IPS-18a (cell line): ENCODE measurements at regions not wholly inside any gene's neighbourhood (a gene's known extent, or its start where the extent isn't known, plus 50 kb on each side); places are given as distances from the start of the nearest gene placed in this dataset.
"Not testable (repeated sequence)": the region's sequence is repeated elsewhere in the genome, so short reads cannot be mapped to it uniquely, and the experiment has no call there.

Experiments used
- H3K27ac ChIP-seq: one replicate; pipeline ENCODE4 v1.5.1; 2013; ENCODE audit warnings: low read length
- H3K27me3 ChIP-seq: one replicate; pipeline ENCODE4 v1.6.1; 2013; ENCODE audit warnings: mild to moderate bottlenecking, low read length; ENCODE audit not compliant: control insufficient read depth, insufficient read depth
- H3K36me3 ChIP-seq: one replicate; pipeline ENCODE4 v1.6.1; 2013; ENCODE audit warnings: low read depth, low read length; ENCODE audit not compliant: control insufficient read depth
- H3K4me1 ChIP-seq: one replicate; pipeline ENCODE4 v1.6.1; 2013; ENCODE audit warnings: low read depth, low read length; ENCODE audit not compliant: control insufficient read depth
- H3K4me3 ChIP-seq: one replicate; pipeline ENCODE4 v1.5.1; 2013; ENCODE audit warnings: low read length
- H3K9ac ChIP-seq: one replicate; pipeline ENCODE4 v1.6.1; 2013; ENCODE audit warnings: mild to moderate bottlenecking, low read length, moderate library complexity
- H3K9me3 ChIP-seq: one replicate; pipeline ENCODE4 v1.6.1; 2013; ENCODE audit warnings: low read depth, low read length; ENCODE audit not compliant: control insufficient read depth

DNA sequence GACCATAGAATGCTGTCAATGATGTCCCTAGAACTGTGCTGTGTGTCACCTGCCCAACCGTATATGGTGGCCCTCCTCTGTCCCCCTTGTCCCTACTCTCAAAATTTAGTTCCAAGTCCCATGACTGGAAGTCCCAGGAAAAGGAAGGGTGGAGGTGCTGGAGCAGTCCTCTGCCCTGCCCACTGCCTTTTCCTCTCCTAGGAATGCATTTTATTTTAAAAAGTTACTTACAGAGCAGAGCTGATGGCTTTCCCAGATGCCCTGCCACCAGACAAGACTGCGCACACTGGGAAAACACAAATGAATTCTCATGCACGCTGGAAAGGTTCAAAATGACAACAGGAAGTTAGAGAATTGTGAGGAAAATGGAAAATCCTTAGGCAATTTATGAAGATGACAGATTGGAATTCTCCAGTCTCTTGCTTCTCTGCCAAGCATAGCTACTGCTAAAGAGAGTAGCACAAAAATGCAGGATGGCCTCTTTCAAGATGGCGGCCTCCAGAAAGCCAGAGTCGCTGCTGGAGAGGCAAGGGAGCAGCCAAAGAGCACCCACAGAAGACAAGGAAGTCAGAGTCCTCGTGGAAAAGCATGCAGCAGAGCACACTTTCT, 117.1 kb upstream of the TSC22D1 start:
- no peaks in the 10 kb centered on the region for H3K27me3 ChIP-seq
- H3K4me1 ChIP-seq: no peaks in the 10 kb centered on the region
- H3K9ac ChIP-seq: no peak overlapping the region
- H3K4me3 ChIP-seq: no peak overlapping the region
- H3K9me3 ChIP-seq: no peaks in the 10 kb centered on the region
- H3K27ac ChIP-seq: no peak overlapping the region
- H3K36me3 ChIP-seq: no peaks in the 10 kb centered on the region

DNA sequence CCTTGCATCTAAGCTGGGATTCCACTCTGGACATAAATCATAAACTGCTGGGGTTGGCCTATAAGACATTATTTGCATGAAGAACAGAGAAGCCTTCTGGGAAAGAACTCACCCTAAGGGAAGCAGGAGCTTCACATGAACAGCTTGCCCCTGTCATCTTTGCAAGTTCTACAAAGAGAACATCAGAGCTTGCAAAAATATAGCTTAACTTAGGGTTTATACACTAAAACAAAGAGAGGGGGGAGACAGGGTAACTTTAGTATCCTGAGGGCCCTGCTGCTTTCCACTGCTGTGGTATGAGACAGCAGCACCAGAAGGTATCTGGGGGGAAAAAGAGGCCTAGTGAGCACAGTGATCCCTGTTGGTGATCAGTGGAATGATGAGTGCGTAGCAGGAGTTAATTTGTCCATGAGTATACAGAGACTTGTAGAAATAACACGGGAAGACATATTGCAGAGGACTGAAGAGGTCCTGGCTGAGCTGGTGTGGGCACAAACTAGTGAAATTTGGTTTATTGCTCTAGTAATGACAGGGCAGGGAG, 116.1 kb upstream of the TSC22D1 start:
- Histone ChIP-seq H3K4me3 (no peak overlapping the region), H3K9me3 (no peaks in the 10 kb centered on the region), H3K4me1 (no peaks in the 10 kb centered on the region), H3K27me3 (no peaks in the 10 kb centered on the region), H3K36me3 (no peaks in the 10 kb centered on the region), H3K9ac (no peak overlapping the region), H3K27ac (no peak overlapping the region)

DNA sequence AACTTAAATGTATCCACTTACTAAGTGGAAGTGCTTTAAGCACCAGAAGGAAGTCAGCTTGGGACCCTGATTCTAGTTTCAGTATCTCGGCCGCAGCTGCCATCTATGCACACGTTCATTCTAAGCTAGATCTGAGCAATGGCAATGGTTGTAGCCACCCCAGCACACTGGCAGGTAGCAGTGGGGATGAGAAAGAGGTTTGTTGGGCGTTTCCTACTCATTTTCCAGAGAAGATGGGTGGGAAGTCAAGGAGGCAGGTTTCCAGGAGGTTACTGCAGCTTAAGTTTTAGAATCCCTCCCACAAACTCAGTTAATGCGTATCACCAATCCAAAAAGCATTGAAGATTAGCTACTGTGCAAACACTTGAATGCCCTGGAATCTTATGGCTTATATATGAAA, 114.2 kb upstream of the TSC22D1 start:
- Histone ChIP-seq H3K9ac (no peak overlapping the region), H3K4me3 (no peak overlapping the region), H3K4me1 (no peaks in the 10 kb centered on the region), H3K36me3 (no peaks in the 10 kb centered on the region), H3K9me3 (no peaks in the 10 kb centered on the region), H3K27ac (no peak overlapping the region), H3K27me3 (no peaks in the 10 kb centered on the region)

DNA sequence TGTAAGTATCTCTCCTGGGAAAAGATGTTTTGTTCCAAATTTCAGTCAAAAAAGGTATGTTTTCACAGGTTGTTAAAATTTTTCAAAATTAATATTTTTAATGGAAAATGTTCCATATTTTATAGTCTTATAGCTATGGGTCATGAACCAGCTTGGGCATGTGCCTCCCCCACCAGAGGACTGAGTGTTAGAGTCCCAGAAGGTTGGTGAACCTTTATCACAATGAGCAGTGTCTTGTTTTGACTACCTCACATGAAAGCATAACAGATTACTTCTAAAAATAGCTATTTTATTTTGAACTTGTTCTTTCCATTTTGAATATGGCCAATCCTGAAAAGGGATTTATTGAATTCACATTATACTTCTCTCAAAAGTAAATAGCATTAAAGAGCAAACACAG, 112.5 kb upstream of the TSC22D1 start:
- Histone ChIP-seq H3K27me3 (no peaks in the 10 kb centered on the region), H3K9me3 (no peaks in the 10 kb centered on the region), H3K4me3 (no peak overlapping the region), H3K36me3 (no peaks in the 10 kb centered on the region), H3K9ac (no peak overlapping the region), H3K4me1 (no peaks in the 10 kb centered on the region), H3K27ac (no peak overlapping the region)

DNA sequence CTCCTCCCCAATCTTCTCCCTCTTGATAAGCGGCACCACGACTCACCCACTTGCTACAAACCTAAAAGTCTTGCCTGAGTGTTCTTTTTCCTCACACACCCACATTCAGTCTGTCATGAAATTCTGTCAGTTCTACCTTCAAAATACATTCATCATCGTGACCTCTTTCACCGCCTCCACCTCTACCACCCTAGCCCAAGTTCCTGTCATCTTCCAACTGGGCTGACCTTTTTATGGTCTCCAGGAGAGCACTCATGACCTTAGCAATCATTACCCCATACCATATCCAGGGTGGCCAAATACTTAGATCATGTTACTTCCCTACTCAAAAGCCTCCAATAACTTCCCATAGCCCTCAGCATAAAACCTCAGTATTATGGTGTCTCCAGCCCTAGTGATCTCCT, 110.4 kb upstream of the TSC22D1 start:
- H3K4me1 ChIP-seq: no peaks in the 10 kb centered on the region
- H3K36me3 ChIP-seq: no peaks in the 10 kb centered on the region
- H3K27me3 ChIP-seq: no peaks in the 10 kb centered on the region
- H3K9ac ChIP-seq: no peak overlapping the region
- H3K27ac ChIP-seq: no peak overlapping the region
- no peak overlapping the region for H3K4me3 ChIP-seq
- no peaks in the 10 kb centered on the region for H3K9me3 ChIP-seq

DNA sequence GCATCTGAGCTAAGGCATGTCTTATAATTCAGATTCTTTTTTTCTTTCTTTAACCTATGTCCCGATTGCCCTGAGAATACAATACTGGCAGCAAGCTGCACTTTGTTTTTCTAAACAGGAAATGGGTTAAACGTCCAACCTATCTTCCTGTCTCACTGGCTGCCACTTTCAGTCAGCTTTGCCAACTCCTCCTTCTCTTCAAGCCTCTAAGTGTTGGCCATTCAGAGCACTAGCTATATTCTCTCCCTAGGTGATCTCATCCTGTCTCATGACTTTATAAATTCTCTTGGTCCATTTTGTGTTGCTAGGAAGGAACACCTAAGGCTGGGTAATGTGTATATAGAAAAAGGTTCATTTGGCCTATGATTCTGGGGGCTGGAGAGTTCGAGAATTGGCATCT, 109.5 kb upstream of the TSC22D1 start:
- no peak overlapping the region for H3K9ac ChIP-seq
- H3K4me1 ChIP-seq: no peaks in the 10 kb centered on the region
- no peaks in the 10 kb centered on the region for H3K27me3 ChIP-seq
- no peak overlapping the region for H3K27ac ChIP-seq
- H3K36me3 ChIP-seq: no peaks in the 10 kb centered on the region
- H3K4me3 ChIP-seq: no peak overlapping the region
- H3K9me3 ChIP-seq: no peaks in the 10 kb centered on the region

DNA sequence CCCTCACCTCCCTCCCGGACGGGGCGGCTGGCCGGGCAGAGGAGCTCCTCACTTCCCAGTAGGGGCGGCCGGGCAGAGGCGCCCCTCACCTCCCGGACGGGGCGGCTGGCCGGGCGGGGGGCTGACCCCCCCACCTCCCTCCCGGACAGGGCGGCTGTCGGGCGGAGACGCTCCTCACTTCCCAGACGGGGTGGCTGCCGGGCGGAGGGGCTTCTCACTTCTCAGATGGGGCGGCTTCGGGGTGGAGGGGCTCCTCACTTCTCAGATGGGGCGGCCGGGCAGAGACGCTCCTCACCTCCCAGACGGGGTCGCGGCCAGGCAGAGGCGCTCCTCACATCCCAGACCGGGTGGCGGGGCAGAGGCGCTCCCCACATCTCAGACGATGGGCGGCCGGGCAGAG, 106.3 kb upstream of the TSC22D1 start:
- not testable (repeated sequence) for H3K9me3 ChIP-seq, H3K27ac ChIP-seq, H3K4me1 ChIP-seq, H3K36me3 ChIP-seq, H3K27me3 ChIP-seq, H3K4me3 ChIP-seq, H3K9ac ChIP-seq

DNA sequence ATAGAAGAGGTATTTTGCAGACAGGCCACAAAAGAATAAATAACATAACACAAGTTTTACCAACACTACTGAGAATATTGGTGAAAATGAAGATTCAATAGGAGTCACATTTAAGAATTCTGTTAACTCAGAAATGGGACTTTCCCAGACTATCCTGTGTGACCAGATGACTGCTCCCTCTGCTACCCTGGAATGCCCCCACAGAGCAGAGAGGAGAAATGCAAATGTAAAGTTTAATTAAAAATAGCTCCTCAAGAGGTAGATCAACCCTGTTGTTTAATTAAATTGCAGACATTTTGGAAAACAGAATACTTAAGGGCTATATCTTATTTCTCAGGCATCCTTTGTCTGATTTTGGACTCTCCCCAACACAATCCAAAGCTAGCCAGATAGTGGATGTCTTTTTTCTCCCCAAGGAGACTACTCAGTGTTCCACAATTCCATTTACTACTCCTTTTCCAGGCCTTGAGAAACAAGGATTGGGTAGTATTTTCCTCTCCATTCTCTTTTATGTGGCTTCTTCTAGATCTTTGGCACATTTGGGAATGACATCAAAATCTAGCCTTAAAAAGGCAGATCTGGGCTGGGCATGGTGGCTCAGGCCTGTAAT, 104.7 kb upstream of the TSC22D1 start:
- Histone ChIP-seq H3K27me3 (no peaks in the 10 kb centered on the region), H3K4me1 (no peaks in the 10 kb centered on the region), H3K9me3 (no peaks in the 10 kb centered on the region), H3K36me3 (no peaks in the 10 kb centered on the region), H3K27ac (no peak overlapping the region), H3K9ac (no peak overlapping the region), H3K4me3 (no peak overlapping the region)

DNA sequence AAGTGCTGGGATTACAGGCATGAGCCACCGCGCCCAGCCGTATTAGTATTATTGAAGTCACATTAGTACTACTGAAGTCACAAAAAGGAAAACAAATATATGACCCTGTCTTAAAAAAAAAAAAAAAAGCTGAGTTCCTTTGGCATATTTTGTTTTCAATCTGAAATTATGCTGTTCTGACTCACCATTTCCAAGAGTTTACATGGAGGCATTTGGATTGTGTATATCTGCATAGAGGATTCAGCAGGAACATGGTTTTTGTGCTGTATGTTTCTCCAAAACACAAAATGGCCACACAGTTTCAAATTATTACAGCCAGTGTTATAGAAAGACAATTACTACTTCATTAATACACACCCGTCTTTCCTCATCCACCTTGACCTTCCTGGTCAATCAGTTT, 103.5 kb upstream of the TSC22D1 start:
- H3K9me3 ChIP-seq: no peaks in the 10 kb centered on the region
- H3K9ac ChIP-seq: no peak overlapping the region
- H3K27me3 ChIP-seq: no peaks in the 10 kb centered on the region
- no peak overlapping the region for H3K27ac ChIP-seq
- H3K4me3 ChIP-seq: no peak overlapping the region
- no peaks in the 10 kb centered on the region for H3K4me1 ChIP-seq
- no peaks in the 10 kb centered on the region for H3K36me3 ChIP-seq

DNA sequence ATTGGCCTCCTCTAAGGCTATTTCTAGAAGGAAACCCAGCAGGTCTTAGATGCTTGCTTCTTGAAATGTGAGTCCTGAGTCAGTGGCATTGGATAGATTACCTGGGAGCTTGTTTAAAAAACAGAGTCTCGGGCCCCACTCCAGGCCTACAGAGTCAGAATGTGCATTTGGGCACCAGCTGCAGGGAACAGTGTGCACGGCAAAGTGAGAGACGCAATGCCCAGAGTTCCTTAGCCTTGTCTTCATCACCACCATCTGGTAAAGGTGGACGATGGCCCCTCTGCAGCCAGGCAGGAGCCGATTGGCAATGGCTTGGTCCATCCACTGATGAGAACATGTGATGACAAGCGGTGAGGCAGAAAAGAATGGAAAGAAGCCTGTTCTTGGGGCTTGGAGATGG, 102.1 kb upstream of the TSC22D1 start:
- Histone ChIP-seq H3K9ac (no peak overlapping the region), H3K36me3 (no peaks in the 10 kb centered on the region), H3K4me3 (no peak overlapping the region), H3K27ac (no peak overlapping the region), H3K27me3 (no peaks in the 10 kb centered on the region), H3K9me3 (no peaks in the 10 kb centered on the region), H3K4me1 (no peaks in the 10 kb centered on the region)

DNA sequence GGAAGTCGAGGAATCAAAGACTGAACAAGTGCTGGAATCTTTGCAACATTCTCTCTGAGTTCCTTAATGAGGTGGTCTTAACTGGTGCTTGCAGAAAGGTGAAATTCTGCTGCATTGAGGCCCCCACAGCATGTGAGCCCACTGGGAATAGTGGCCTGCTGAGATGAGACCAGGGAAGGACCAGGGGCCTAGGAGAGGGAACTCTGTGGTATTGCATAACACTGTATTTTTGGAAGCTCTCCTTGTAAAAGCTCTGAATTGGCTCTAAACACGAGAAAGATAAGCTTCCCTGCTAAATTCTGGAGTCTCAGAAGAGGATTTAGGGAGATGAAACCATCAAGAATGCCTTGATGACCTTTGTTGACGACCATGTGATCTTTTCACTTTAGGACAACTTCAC, 100.4 kb upstream of the TSC22D1 start:
- no peaks in the 10 kb centered on the region for H3K4me1 ChIP-seq
- H3K9ac ChIP-seq: no peak overlapping the region
- no peak overlapping the region for H3K27ac ChIP-seq
- H3K4me3 ChIP-seq: no peak overlapping the region
- H3K27me3 ChIP-seq: no peaks in the 10 kb centered on the region
- H3K36me3 ChIP-seq: no peaks in the 10 kb centered on the region
- no peaks in the 10 kb centered on the region for H3K9me3 ChIP-seq

DNA sequence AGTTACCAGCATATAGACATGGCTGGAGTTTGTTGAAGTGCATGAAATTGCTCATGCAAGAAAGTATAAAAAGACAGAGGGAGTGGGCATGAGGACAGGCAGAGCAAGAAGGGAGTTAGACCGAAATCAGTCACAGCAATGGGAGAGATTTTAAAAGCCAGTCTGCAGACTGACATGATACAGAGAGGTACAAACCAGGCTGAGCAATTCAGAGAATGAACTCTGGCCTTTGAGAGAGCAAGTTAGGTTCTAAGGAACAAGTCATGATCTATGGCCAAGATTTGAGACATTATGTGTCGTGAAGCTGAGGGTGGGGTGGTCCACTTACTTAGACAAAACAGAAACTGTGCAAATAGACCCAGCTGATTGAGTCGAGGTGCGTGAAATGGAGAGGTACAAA, 93.4 kb upstream of the TSC22D1 start:
- no peaks in the 10 kb centered on the region for H3K36me3 ChIP-seq
- H3K4me1 ChIP-seq: peaks cover 2% of the 10 kb centered on the region
- no peaks in the 10 kb centered on the region for H3K9me3 ChIP-seq
- no peak overlapping the region for H3K9ac ChIP-seq
- H3K27ac ChIP-seq: no peak overlapping the region
- H3K27me3 ChIP-seq: no peaks in the 10 kb centered on the region
- no peak overlapping the region for H3K4me3 ChIP-seq
